ENCODE measurements at regions not wholly inside any gene's neighbourhood (a gene's known extent, or its start where the extent isn't known, plus 50 kb on each side); places are given as distances from the start of the nearest gene placed in this dataset.

- no CpG with 5 or more reads among the region's 5 CpGs for WGBS (ENCODE audit: extremely low coverage, insufficient read length, low lambda C conversion rate)
- no peaks in the 10 kb centered on the region for H3K36me3 Mint-ChIP-seq (ENCODE audit: insufficient read depth in 1 of 3, low read depth in 3 of 3)
- Histone ChIP-seq H3K23me2 (ENCODE audit: insufficient read length, low read depth, low read length, poor library complexity, severe bottlenecking) (no peaks in the 10 kb centered on the region), H3K18ac (ENCODE audit: insufficient read length, low read depth, low read length) (no peak overlapping the region), H2BK5ac (ENCODE audit: insufficient read length, low read length) (no peak overlapping the region), H3K9me3 (ENCODE audit: control insufficient read depth, low read depth, low read length) (no peaks in the 10 kb centered on the region), H4K8ac (replicated peaks; ENCODE audit: insufficient read length, low read depth, low read length) (no peak overlapping the region), H3K79me2 (ENCODE audit: insufficient read depth, low read length) (no peaks in the 10 kb centered on the region), H3K14ac (ENCODE audit: insufficient read depth, low read length) (no peak overlapping the region), H4K20me1 (ENCODE audit: control insufficient read depth, insufficient read depth, insufficient read length) (no peaks in the 10 kb centered on the region), H2BK20ac (ENCODE audit: low read depth, low read length, poor library complexity, severe bottlenecking) (no peak overlapping the region), H2BK15ac (ENCODE audit: low read depth, low read length) (no peak overlapping the region), H2AFZ (ENCODE audit: low read length) (no peak overlapping the region), H4K5ac (ENCODE audit: insufficient read length, low read depth, low read length) (no peak overlapping the region), H4K91ac (ENCODE audit: insufficient read length, low read depth, low read length) (no peak overlapping the region), H3K23ac (ENCODE audit: insufficient read length, low read depth, low read length) (no peak overlapping the region), H3K4ac (ENCODE audit: low read depth, low read length) (no peak overlapping the region), H2AK5ac (ENCODE audit: insufficient read length, low read length) (no peak overlapping the region), H3K27ac (ENCODE audit: insufficient read length, low read depth, low read length) (no peak overlapping the region), H3K4me1 (ENCODE audit: insufficient read depth, low read length) (no peaks in the 10 kb centered on the region; the same call in 1 of the 2 replicates), H3T11ph (ENCODE audit: low read length) (no peak overlapping the region), H3K79me1 (ENCODE audit: insufficient read depth, low read depth, low read length, poor library complexity, severe bottlenecking) (no peaks in the 10 kb centered on the region), H2BK12ac (ENCODE audit: insufficient read length, low read depth, low read length) (no peak overlapping the region), H3K56ac (ENCODE audit: insufficient read length, low read depth, low read length) (no peak overlapping the region), H2BK120ac (ENCODE audit: low read depth, low read length, poor library complexity, severe bottlenecking) (no peak overlapping the region), H3K4me2 (ENCODE audit: insufficient read depth, insufficient read length, low read length) (no peak overlapping the region), H3K9ac (ENCODE audit: extremely low read depth, insufficient read length, low read length) (no peak overlapping the region), H3K27me3 (ENCODE audit: insufficient read depth, low read length) (no peaks in the 10 kb centered on the region)
- H3K9me3 Mint-ChIP-seq, result no peaks in the 10 kb centered on the region
- no peak overlapping the region for H3K27ac Mint-ChIP-seq
- no peak for DNase-seq
- peaks cover 9 to 15% of the 10 kb centered on the region in 2 experiments for H3K4me1 Mint-ChIP-seq
- no peak overlapping the region for H3K4me3 Mint-ChIP-seq
- TF ChIP-seq CTCF (conservative IDR thresholded peaks at IDR 0.05), result no peak
- H3K27me3 Mint-ChIP-seq (ENCODE audit: low read depth), result no peaks in the 10 kb centered on the region
These were observed 419.1 kb upstream of the SGCG start for GRCh38 chr13:22761709-22762108.
